ENCODE measurements at regions not wholly inside any gene's neighbourhood (a gene's known extent, or its start where the extent isn't known, plus 50 kb on each side); places are given as distances from the start of the nearest gene placed in this dataset.

DNA sequence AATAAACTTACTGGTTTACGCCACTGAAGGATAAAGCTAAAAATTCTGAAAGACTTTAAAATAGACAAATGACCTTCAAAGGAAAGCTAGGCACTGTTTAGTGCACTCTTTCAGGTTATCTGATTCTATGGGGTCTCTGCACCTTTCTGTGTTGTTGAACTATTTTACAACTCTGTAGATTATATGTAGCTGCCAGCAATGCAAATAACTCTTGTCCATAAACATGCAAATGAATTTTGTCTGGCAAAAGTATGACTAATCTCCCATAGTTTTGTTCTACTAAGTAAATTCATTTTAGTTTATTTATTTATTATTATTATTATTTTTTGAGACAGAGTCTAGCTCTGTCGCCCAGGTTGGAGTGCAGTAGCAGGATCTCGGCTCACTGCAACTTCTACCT, 266.3 kb upstream of the CCDC196 start:
- CTCF ChIA-PET: no interaction called here
- POLR2A ChIA-PET (ENCODE audit: unreplicated experiment): no interaction called here
- Histone ChIP-seq H4K91ac (ENCODE audit: insufficient read depth, low read depth, low read length) (no peak overlapping the region), H3K23ac (ENCODE audit: low read depth, low read length) (no peak overlapping the region), H4K20me1 (ENCODE audit: insufficient read depth, low read length) (no peaks in the 10 kb centered on the region), H2BK5ac (ENCODE audit: low read depth, low read length, poor library complexity, severe bottlenecking) (no peak overlapping the region), H4K5ac (ENCODE audit: low read depth, low read length) (no peak overlapping the region), H3K9me1 (ENCODE audit: insufficient read depth, low read length) (no peaks in the 10 kb centered on the region), H3K4me2 (ENCODE audit: low read depth, low read length) (no peak overlapping the region), H3K9me3 (ENCODE audit: control insufficient read depth, insufficient read depth, low read length) (peaks cover 22% of the 10 kb centered on the region), H2BK120ac (ENCODE audit: low read depth, low read length) (no peak overlapping the region), H3K36me3 (ENCODE audit: control insufficient read depth, insufficient read depth, low read length) (no peaks in the 10 kb centered on the region), H2AFZ (replicated peaks; ENCODE audit: low read length, poor library complexity) (no peak overlapping the region), H3K14ac (replicated peaks; ENCODE audit: low read depth, low read length) (no peak overlapping the region), H3K4me3 (ENCODE audit: insufficient read depth, low read depth, low read length) (no peak overlapping the region), H3K4ac (ENCODE audit: low read depth, low read length) (no peak overlapping the region), H2BK20ac (ENCODE audit: low read depth, low read length) (no peak overlapping the region), H3K18ac (ENCODE audit: low read depth, low read length) (no peak overlapping the region), H2AK5ac (ENCODE audit: low read depth, low read length) (no peak overlapping the region), H3K4me1 (ENCODE audit: control insufficient read depth, insufficient read depth, low read length) (no peaks in the 10 kb centered on the region), H3K27ac (ENCODE audit: insufficient read depth, low read length) (no peak overlapping the region), H2BK15ac (ENCODE audit: low read depth, low read length) (no peak overlapping the region), H3K56ac (ENCODE audit: extremely low read depth, insufficient read depth, low read length) (no peak overlapping the region), H3K79me1 (ENCODE audit: low read depth in 1 of 2, low read length in 2 of 2) (no peaks in the 10 kb centered on the region), H3K9ac (ENCODE audit: low read depth, low read length) (no peak overlapping the region), H3K27me3 (ENCODE audit: control insufficient read depth, insufficient read depth, low read length) (no peaks in the 10 kb centered on the region), H2AK9ac (replicated peaks; ENCODE audit: low read depth, low read length, poor library complexity) (no peak overlapping the region), H4K8ac (ENCODE audit: low read depth in 2 of 2, low read length in 2 of 2) (no peak overlapping the region)
- no peak for DNase-seq
- ATAC-seq (ENCODE audit: low read depth): no peak
- in situ Hi-C loops (cut with MboI; ENCODE audit: low sequenced_read_pairs): no loop called here
- no TSS peak for BruUV-seq (replicated peaks)
- intact Hi-C loops (cut with micrococcal nuclease): no loop called here
- no CpG with 5 or more reads among the region's 3 CpGs for WGBS, 2 experiments (ENCODE audit: extremely low coverage in 2 of 2, insufficient read length in 1 of 2)
- TF ChIP-seq, protein P1, sequence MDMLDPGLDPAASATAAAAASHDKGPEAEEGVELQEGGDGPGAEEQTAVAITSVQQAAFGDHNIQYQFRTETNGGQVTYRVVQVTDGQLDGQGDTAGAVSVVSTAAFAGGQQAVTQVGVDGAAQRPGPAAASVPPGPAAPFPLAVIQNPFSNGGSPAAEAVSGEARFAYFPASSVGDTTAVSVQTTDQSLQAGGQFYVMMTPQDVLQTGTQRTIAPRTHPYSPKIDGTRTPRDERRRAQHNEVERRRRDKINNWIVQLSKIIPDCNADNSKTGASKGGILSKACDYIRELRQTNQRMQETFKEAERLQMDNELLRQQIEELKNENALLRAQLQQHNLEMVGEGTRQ (IDR thresholded peaks at IDR 0.05; ENCODE audit: low read depth, low read length): no peak
- no peak for TF ChIP-seq RCOR1 (IDR thresholded peaks at IDR 0.05; ENCODE audit: insufficient replicate concordance, low read length)
- no peak for TF ChIP-seq MXI1 (IDR thresholded peaks at IDR 0.05; ENCODE audit: borderline replicate concordance, low read depth, low read length)
- no peak for TF ChIP-seq FOS (IDR thresholded peaks at IDR 0.05; ENCODE audit: low read depth, low read length)
- TF ChIP-seq, protein P2, sequence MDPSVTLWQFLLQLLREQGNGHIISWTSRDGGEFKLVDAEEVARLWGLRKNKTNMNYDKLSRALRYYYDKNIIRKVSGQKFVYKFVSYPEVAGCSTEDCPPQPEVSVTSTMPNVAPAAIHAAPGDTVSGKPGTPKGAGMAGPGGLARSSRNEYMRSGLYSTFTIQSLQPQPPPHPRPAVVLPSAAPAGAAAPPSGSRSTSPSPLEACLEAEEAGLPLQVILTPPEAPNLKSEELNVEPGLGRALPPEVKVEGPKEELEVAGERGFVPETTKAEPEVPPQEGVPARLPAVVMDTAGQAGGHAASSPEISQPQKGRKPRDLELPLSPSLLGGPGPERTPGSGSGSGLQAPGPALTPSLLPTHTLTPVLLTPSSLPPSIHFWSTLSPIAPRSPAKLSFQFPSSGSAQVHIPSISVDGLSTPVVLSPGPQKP (IDR thresholded peaks at IDR 0.05; ENCODE audit: borderline replicate concordance, low read depth, low read length): no peak
- no peak for TF ChIP-seq RFX5 (IDR thresholded peaks at IDR 0.05; ENCODE audit: low read depth, low read length)
- no peak for TF ChIP-seq BHLHE40 (IDR thresholded peaks at IDR 0.05; ENCODE audit: low read depth, low read length)
- dilution Hi-C loops (cut with HindIII; ENCODE audit: low sequenced_read_pairs, unreplicated experiment): no loop called here
